CD4-positive, alpha-beta T cell (primary cell): ENCODE measurements at regions not wholly inside any gene's neighbourhood (a gene's known extent, or its start where the extent isn't known, plus 50 kb on each side); places are given as distances from the start of the nearest gene placed in this dataset.

ENCODE experiments used
- ATAC-seq: fragments of 200-7000 bp; cut with Tn5 transposase; one replicate; pipeline ENCODE4 v1.10.0; 2022; ENCODE audit warnings: mild to moderate bottlenecking; ENCODE audit not compliant: poor library complexity
- CTCF ChIA-PET: fragments of 350-600 bp; sonication (Branson Sonifier 250); formaldehyde crosslinking; loops from one replicate; lab custom pipeline; 2021; ENCODE audit warnings: antibody characterized with exemption, inconsistent platforms; lab: Charles Lee
- POLR2A ChIA-PET: fragments of 350-600 bp; sonication (Branson Sonifier 250); formaldehyde crosslinking; loops from one replicate; lab custom pipeline; 2021; ENCODE audit warnings: antibody characterized with exemption, inconsistent platforms; lab: Charles Lee
- DNase-seq, 14 experiments: peaks; one replicate each; pipeline ENCODE4 v3.0.0-alpha.2; 2013 to 2020; ENCODE audit warnings: mixed read lengths in 2 of 14
- H3K27ac ChIP-seq, 2 donors: one replicate each; pipeline versions ENCODE4 v1.5.1 to v1.7.0; 2013; ENCODE audit warnings: low read length in 2 of 2, low read depth in 1 of 2, mild to moderate bottlenecking in 1 of 2
- H3K27me3 ChIP-seq, 2 experiments: 1 replicate in 1 of 2; 2 replicates in 1 of 2; pipeline versions ENCODE4 v1.6.1 to v1.7.0; 2013; ENCODE audit warnings: low read length in 2 of 2, control low read depth in 1 of 2, mild to moderate bottlenecking in 1 of 2, moderate library complexity in 1 of 2; ENCODE audit not compliant: insufficient read depth in 2 of 2, control insufficient read depth in 1 of 2
- H3K36me3 ChIP-seq: one replicate; pipeline ENCODE4 v1.6.1; 2013; ENCODE audit warnings: low read length, control low read depth; ENCODE audit not compliant: insufficient read depth
- H3K4me1 ChIP-seq: one replicate; pipeline ENCODE4 v1.6.1; 2013; ENCODE audit warnings: low read length, control low read depth; ENCODE audit not compliant: insufficient read depth
- H3K4me3 ChIP-seq: one replicate; pipeline ENCODE4 v1.5.1; 2013; ENCODE audit warnings: mild to moderate bottlenecking, low read length, moderate library complexity
- H3K9me3 ChIP-seq, 2 experiments: 1 replicate in 1 of 2; 2 replicates in 1 of 2; pipeline versions ENCODE4 v1.6.1 to v1.7.0; 2013; ENCODE audit warnings: low read length in 2 of 2, mild to moderate bottlenecking in 2 of 2, control low read depth in 1 of 2, moderate library complexity in 1 of 2; ENCODE audit not compliant: control insufficient read depth in 1 of 2, insufficient read depth in 1 of 2
- H3K27ac Mint-ChIP-seq: one replicate; pipeline ENCODE4 v1.8.0; 2020; ENCODE audit warnings: mixed read lengths
- H3K27me3 Mint-ChIP-seq: one replicate; pipeline ENCODE4 v1.8.0; 2021; ENCODE audit warnings: mixed read lengths
- H3K36me3 Mint-ChIP-seq: one replicate; pipeline ENCODE4 v1.8.0; 2021; ENCODE audit warnings: low read depth, mixed read lengths
- H3K4me1 Mint-ChIP-seq: one replicate; pipeline ENCODE4 v1.8.0; 2021; ENCODE audit warnings: low read depth, mixed read lengths
- H3K4me3 Mint-ChIP-seq: one replicate; pipeline ENCODE4 v1.8.0; 2020; ENCODE audit warnings: mild to moderate bottlenecking, mixed read lengths
- H3K9me3 Mint-ChIP-seq: one replicate; pipeline ENCODE4 v1.8.0; 2020; ENCODE audit warnings: mixed read lengths
- intact Hi-C, 2 experiments: fragments of 100-400 bp; cut with DNase I in 1 of 2; cut with micrococcal nuclease in 1 of 2; formaldehyde crosslinking; loops; one replicate each; pipeline versions ENCODE4 v1.15.1 to v1.9.0; 2023 to 2025; cut with DNase I, micrococcal nuclease
- TF ChIP-seq, protein P1 (sequence below): fragments of 200-600 bp; IDR thresholded peaks from one replicate; pipeline ENCODE4 v1.8.0; 2022; ENCODE audit warnings: antibody characterized with exemption, mild to moderate bottlenecking

DNA sequence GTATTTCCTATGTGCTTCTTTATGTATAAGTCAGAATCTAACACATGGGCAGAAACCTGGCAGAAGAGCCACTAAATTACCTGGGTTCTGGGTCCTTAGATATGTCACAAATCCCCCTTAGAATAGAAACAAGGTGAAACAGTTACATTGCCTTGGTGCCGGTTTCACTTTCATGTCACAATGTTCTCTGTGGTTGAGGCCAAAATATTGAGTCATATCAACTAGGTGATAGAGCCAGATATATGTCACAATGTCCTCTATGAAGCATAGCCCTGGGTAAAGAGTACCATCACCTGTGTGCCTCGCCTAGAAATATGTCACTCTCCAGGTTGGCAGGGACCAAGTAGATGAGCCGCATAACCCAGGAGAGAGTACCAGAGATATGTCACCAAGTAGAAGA is 899.8 kb upstream of the TSPY4 start:
- no peaks in the 10 kb centered on the region for H3K27me3 ChIP-seq
- CTCF ChIA-PET: no interaction called here
- POLR2A ChIA-PET: no interaction called here
- TF ChIP-seq, protein P1, sequence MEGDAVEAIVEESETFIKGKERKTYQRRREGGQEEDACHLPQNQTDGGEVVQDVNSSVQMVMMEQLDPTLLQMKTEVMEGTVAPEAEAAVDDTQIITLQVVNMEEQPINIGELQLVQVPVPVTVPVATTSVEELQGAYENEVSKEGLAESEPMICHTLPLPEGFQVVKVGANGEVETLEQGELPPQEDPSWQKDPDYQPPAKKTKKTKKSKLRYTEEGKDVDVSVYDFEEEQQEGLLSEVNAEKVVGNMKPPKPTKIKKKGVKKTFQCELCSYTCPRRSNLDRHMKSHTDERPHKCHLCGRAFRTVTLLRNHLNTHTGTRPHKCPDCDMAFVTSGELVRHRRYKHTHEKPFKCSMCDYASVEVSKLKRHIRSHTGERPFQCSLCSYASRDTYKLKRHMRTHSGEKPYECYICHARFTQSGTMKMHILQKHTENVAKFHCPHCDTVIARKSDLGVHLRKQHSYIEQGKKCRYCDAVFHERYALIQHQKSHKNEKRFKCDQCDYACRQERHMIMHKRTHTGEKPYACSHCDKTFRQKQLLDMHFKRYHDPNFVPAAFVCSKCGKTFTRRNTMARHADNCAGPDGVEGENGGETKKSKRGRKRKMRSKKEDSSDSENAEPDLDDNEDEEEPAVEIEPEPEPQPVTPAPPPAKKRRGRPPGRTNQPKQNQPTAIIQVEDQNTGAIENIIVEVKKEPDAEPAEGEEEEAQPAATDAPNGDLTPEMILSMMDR: no peak
- intact Hi-C loops: no loop called here
- Mint-ChIP-seq H3K27ac (no peak overlapping the region), H3K9me3 (no peaks in the 10 kb centered on the region), H3K27me3 (no peaks in the 10 kb centered on the region), H3K36me3 (no peaks in the 10 kb centered on the region), H3K4me3 (no peak overlapping the region), H3K4me1 (no peaks in the 10 kb centered on the region)
- DNase-seq: no peak
- no peaks in the 10 kb centered on the region for H3K9me3 ChIP-seq
- no peak for ATAC-seq
- no peak overlapping the region for H3K4me3 ChIP-seq
- no peaks in the 10 kb centered on the region for H3K4me1 ChIP-seq
- H3K27ac ChIP-seq: no peak overlapping the region
- no peaks in the 10 kb centered on the region for H3K36me3 ChIP-seq

DNA sequence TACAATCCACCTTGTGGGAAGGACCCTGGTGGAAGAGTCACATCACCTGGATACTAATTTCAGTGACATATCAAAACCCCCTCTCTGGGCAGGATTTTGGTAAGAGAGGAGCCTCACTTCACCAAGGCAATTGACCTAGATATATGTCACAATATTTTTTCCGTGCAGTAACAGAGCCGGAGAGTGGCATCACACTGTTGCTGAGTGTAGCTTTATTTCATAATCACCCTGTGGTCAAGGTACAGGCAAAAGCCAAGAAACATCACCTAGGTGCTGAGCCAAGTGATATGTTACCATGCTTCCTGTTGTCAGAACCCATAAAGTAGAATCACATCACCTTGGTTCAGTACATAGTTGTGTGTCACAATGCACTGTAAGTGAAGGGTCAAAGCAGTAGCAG is 895.2 kb upstream of the TSPY4 start:
- Histone ChIP-seq H3K36me3 (no peaks in the 10 kb centered on the region), H3K4me3 (no peak overlapping the region), H3K9me3 (no peaks in the 10 kb centered on the region), H3K4me1 (no peaks in the 10 kb centered on the region), H3K27me3 (no peaks in the 10 kb centered on the region), H3K27ac (no peak overlapping the region)
- TF ChIP-seq, protein P1: no peak
- H3K9me3 Mint-ChIP-seq: no peaks in the 10 kb centered on the region
- no peaks in the 10 kb centered on the region for H3K36me3 Mint-ChIP-seq
- no peak for ATAC-seq
- no peaks in the 10 kb centered on the region for H3K27me3 Mint-ChIP-seq
- DNase-seq: no peak
- H3K4me3 Mint-ChIP-seq: no peak overlapping the region
- ChIA-PET POLR2A (no interaction called here), CTCF (no interaction called here)
- no peak overlapping the region for H3K27ac Mint-ChIP-seq
- H3K4me1 Mint-ChIP-seq: no peaks in the 10 kb centered on the region
- intact Hi-C loops: no loop called here

DNA sequence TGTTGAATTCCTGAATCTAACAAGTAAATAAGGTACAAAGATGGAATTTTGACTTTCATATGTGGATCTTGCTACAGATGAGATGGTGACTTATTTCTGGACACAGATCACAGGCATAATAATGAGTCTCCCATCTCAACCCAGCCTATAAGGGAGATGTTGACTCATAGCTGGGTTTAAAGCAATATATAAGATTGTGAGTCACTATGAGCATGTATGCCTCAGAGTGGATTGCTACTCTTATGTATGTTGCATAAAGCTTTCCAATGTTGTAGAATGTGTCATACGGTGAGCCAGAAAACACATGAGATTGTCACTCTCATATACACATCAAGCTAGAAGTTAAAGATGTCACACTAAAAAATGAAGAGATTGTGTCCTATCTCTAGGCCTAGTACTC is 884.3 kb upstream of the TSPY4 start:
- no peak overlapping the region for H3K4me3 ChIP-seq
- no peaks in the 10 kb centered on the region for H3K9me3 ChIP-seq
- Mint-ChIP-seq H3K27ac (no peak overlapping the region), H3K4me3 (no peak overlapping the region), H3K4me1 (no peaks in the 10 kb centered on the region), H3K27me3 (no peaks in the 10 kb centered on the region), H3K36me3 (no peaks in the 10 kb centered on the region), H3K9me3 (no peaks in the 10 kb centered on the region)
- H3K4me1 ChIP-seq: no peaks in the 10 kb centered on the region
- H3K27me3 ChIP-seq: no peaks in the 10 kb centered on the region
- ChIA-PET CTCF (no interaction called here), POLR2A (no interaction called here)
- ATAC-seq (no peak), DNase-seq (no peak)
- H3K27ac ChIP-seq: no peak overlapping the region
- no peaks in the 10 kb centered on the region for H3K36me3 ChIP-seq
- TF ChIP-seq, protein P1: no peak
- intact Hi-C loops: no loop called here
